Body of pancreas (tissue), 4 donors: ENCODE measurements at regions not wholly inside any gene's neighbourhood (a gene's known extent, or its start where the extent isn't known, plus 50 kb on each side); places are given as distances from the start of the nearest gene placed in this dataset.

Experiments used
- POLR2A ChIP-seq, 3 donors: fragments of 450-650 bp; IDR thresholded peaks; one replicate each; pipeline ENCODE4 v1.6.1; 2016; ENCODE audit warnings: antibody characterized with exemption in 3 of 3, mild to moderate bottlenecking in 2 of 3
- TF ChIP-seq, protein P1 (sequence below), 7 experiments: fragments of 450-650 bp in 4 of 7; fragments of 200-600 bp in 3 of 7; sonication (generic) in 3 of 7; IDR thresholded peaks; one replicate each; pipeline ENCODE4 v1.5.1; 2016 to 2019; ENCODE audit warnings: antibody characterized with exemption in 7 of 7

DNA sequence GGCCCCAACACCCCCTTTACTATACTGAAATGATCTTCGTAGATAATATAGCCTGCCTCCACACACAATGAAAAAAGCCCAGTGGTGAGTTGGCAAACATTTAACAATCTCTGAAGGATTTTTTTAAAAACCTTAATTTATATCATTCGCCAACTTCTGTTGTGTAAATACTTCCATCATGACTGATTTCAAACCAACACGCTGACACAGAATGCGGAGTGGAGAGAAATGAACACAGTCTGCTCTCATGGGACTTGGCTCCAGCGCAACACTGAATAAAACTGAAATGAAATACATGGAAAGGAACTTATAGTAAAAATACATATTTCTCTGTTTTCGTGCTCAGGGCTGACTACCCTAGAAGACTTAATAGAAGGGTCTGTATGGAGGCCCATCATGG, 61.3 kb upstream of the WNT11 start:
- TF ChIP-seq, protein P1, sequence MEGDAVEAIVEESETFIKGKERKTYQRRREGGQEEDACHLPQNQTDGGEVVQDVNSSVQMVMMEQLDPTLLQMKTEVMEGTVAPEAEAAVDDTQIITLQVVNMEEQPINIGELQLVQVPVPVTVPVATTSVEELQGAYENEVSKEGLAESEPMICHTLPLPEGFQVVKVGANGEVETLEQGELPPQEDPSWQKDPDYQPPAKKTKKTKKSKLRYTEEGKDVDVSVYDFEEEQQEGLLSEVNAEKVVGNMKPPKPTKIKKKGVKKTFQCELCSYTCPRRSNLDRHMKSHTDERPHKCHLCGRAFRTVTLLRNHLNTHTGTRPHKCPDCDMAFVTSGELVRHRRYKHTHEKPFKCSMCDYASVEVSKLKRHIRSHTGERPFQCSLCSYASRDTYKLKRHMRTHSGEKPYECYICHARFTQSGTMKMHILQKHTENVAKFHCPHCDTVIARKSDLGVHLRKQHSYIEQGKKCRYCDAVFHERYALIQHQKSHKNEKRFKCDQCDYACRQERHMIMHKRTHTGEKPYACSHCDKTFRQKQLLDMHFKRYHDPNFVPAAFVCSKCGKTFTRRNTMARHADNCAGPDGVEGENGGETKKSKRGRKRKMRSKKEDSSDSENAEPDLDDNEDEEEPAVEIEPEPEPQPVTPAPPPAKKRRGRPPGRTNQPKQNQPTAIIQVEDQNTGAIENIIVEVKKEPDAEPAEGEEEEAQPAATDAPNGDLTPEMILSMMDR (IDR thresholded peaks at IDR 0.05): no peak
- TF ChIP-seq POLR2A (IDR thresholded peaks at IDR 0.05): no peak
